Upper lobe of right lung (tissue), 1 donor: ENCODE measurements at regions not wholly inside any gene's neighbourhood (a gene's known extent, or its start where the extent isn't known, plus 50 kb on each side); places are given as distances from the start of the nearest gene placed in this dataset.

Experiments used
- ATAC-seq: fragments of 200-7000 bp; cut with Tn5 transposase; one replicate; pipeline ENCODE4 v1.9.1; 2020; ENCODE audit warnings: mild to moderate bottlenecking, moderate library complexity
- DNase-seq: peaks from one replicate; pipeline ENCODE4 v3.0.0-alpha.2; 2020
- H3K27ac ChIP-seq: fragments of 200-600 bp; one replicate; pipeline ENCODE4 v1.8.0; 2022
- H3K27me3 ChIP-seq: fragments of 200-600 bp; one replicate; pipeline ENCODE4 v1.8.0; 2022; ENCODE audit warnings: mild to moderate bottlenecking
- H3K36me3 ChIP-seq: fragments of 200-600 bp; one replicate; pipeline ENCODE4 v1.8.0; 2022
- H3K4me1 ChIP-seq: fragments of 200-600 bp; one replicate; pipeline ENCODE4 v1.8.0; 2022
- H3K4me3 ChIP-seq: fragments of 200-600 bp; one replicate; pipeline ENCODE4 v1.8.0; 2022; ENCODE audit warnings: mild to moderate bottlenecking
- H3K9me3 ChIP-seq: fragments of 200-600 bp; one replicate; pipeline ENCODE4 v1.8.0; 2022
- CTCF ChIP-seq: fragments of 200-600 bp; IDR thresholded peaks from one replicate; pipeline ENCODE4 v1.8.0; 2022; ENCODE audit warnings: antibody characterized with exemption
- intact Hi-C: fragments of 100-400 bp; cut with DNase I; formaldehyde crosslinking; loops from one replicate; pipeline ENCODE4 v1.11.0; 2022
- donor health status: DM: no; HTN: yes; CAD: no; lungs with severe emphysema.

DNA sequence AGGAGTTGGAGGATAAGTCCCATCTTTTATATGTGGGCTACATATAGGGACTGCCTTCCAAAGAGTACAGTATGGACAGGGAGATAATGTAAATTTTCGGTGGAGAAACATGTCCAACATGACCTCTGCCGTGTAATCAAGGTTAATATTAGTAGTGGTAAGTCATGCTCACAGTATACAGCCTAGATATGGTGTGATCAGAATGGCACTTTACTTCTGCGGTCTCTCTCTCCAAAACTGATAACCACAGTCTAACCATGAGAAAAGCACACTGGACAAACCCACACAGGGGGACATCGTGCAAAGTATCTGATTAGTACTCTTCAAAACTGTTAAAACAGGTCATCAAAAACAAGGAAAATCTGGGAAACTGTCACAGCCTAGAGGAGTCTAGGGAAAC lies 66.6 kb upstream of the PLCL2 start:
- DNase-seq (no peak), ATAC-seq (no peak)
- Histone ChIP-seq H3K4me1 (no peaks in the 10 kb centered on the region), H3K27me3 (no peaks in the 10 kb centered on the region), H3K9me3 (no peaks in the 10 kb centered on the region), H3K27ac (no peak overlapping the region), H3K36me3 (no peaks in the 10 kb centered on the region), H3K4me3 (no peak overlapping the region)
- TF ChIP-seq CTCF: no peak
- intact Hi-C loops: no loop called here

DNA sequence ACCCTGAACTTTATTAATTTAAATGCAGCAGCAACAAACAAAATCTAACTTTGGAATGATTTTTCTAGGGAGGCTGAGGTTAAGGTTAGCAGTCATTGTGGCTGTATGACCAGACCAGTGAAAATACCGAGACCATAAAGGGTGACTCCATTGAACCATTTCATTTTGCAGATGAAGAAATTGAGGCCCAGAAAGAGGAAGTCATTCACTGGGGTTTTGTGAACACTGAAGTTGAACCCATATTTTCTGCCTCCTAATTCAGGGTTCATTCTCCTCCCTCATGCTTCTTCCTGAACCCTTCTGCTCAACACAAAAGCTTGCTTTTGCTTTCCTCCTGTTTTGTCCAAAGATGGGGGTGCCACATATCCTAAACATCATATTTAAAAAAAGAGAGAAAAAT lies 65.8 kb upstream of the PLCL2 start:
- no peak overlapping the region for H3K27ac ChIP-seq
- H3K4me1 ChIP-seq: no peaks in the 10 kb centered on the region
- no peaks in the 10 kb centered on the region for H3K9me3 ChIP-seq
- intact Hi-C loops: no loop called here
- H3K36me3 ChIP-seq: no peaks in the 10 kb centered on the region
- no peak overlapping the region for H3K4me3 ChIP-seq
- no peaks in the 10 kb centered on the region for H3K27me3 ChIP-seq
- ATAC-seq: no peak
- no peak for DNase-seq
- TF ChIP-seq CTCF: no peak

GRCh38 chr3:16820485-16820884 lies 64.3 kb upstream of the PLCL2 start:
- ATAC-seq: no peak
- no peak for DNase-seq
- Histone ChIP-seq H3K27ac (no peak overlapping the region), H3K4me3 (no peak overlapping the region), H3K36me3 (no peaks in the 10 kb centered on the region), H3K4me1 (no peaks in the 10 kb centered on the region), H3K9me3 (no peaks in the 10 kb centered on the region), H3K27me3 (no peaks in the 10 kb centered on the region)
- no peak for TF ChIP-seq CTCF
- intact Hi-C loops: no loop called here

DNA sequence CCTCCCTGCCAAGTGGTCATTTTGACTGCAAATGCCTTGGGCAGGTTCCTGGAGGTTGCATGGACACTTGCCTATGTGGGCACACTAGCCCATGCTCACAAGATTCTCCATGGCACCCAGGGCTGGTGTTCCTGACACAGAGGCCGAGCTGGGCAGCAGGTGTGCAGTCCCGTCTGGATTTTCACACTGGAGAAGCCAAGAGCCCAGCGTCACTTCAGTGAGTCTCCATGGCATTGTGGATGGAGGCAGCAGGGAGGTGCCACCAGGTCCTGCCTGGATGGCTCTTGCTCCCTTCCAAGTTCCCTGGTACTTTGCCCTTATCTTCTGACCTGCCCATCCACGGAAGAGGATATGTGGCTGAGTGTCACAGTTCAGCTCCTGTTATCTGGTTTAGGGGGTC lies 63.7 kb upstream of the PLCL2 start:
- no peaks in the 10 kb centered on the region for H3K4me1 ChIP-seq
- no peaks in the 10 kb centered on the region for H3K9me3 ChIP-seq
- DNase-seq (no peak), ATAC-seq (no peak)
- no peak overlapping the region for H3K4me3 ChIP-seq
- no peaks in the 10 kb centered on the region for H3K36me3 ChIP-seq
- H3K27ac ChIP-seq: no peak overlapping the region
- intact Hi-C loops: no loop called here
- no peaks in the 10 kb centered on the region for H3K27me3 ChIP-seq
- TF ChIP-seq CTCF: no peak

GRCh38 chr3:16824081-16824696 lies 60.6 kb upstream of the PLCL2 start:
- intact Hi-C loops: no loop called here
- Histone ChIP-seq H3K4me3 (no peak overlapping the region), H3K4me1 (no peaks in the 10 kb centered on the region), H3K27me3 (no peaks in the 10 kb centered on the region), H3K36me3 (no peaks in the 10 kb centered on the region), H3K9me3 (no peaks in the 10 kb centered on the region), H3K27ac (no peak overlapping the region)
- TF ChIP-seq CTCF: no peak
- ATAC-seq (no peak), DNase-seq (no peak)

DNA sequence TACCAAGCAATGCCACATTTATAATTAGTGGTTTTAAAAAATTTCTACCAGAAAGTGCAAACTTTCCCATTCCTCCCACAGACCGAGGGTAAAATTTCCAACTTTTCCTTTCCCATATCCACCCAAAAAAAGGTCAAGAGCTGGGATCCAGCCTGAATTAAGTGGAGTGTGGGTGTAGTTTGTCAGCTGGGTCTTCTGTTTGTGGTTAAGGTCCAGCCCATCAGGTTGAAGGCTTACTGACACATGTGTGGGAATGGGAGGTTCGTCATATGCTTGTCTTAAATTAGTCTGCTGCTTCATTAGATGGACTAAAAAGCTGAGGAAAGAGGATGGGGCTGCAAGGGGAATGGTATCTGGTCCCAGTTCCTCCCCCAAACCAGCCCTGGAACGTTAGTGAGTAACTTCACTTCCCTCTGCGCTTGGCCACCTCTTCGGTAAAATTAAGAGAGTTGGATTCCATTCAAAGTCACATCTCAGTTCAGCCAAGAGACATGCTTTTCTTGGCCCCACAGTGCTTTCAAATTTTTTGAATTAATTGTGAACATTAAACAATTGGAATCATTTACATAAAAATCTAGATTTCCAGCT lies 59.0 kb upstream of the PLCL2 start:
- no peaks in the 10 kb centered on the region for H3K4me1 ChIP-seq
- H3K27me3 ChIP-seq: no peaks in the 10 kb centered on the region
- no peak for TF ChIP-seq CTCF
- H3K9me3 ChIP-seq: no peaks in the 10 kb centered on the region
- no peak for ATAC-seq
- H3K4me3 ChIP-seq: no peak overlapping the region
- H3K36me3 ChIP-seq: no peaks in the 10 kb centered on the region
- intact Hi-C loops: no loop called here
- DNase-seq: no peak
- no peak overlapping the region for H3K27ac ChIP-seq
